Large intestine (tissue), 3 donors: ENCODE measurements at regions not wholly inside any gene's neighbourhood (a gene's known extent, or its start where the extent isn't known, plus 50 kb on each side); places are given as distances from the start of the nearest gene placed in this dataset.

ENCODE experiments used
- DNase-seq, 2 donors: peaks; one replicate each; pipeline versions ENCODE4 v3.0.0 to v3.0.0-alpha.2; 2013
- H3K27ac ChIP-seq: one replicate; pipeline ENCODE4 v1.5.1; 2013; ENCODE audit warnings: low read length
- H3K27me3 ChIP-seq: 2 replicates; pipeline ENCODE4 v1.6.1; 2013; ENCODE audit warnings: low read length; ENCODE audit not compliant: control insufficient read depth, insufficient read depth
- H3K36me3 ChIP-seq: 2 replicates; pipeline ENCODE4 v1.6.1; 2013; ENCODE audit warnings: low read length; ENCODE audit not compliant: control insufficient read depth, insufficient read depth
- H3K4me1 ChIP-seq: one replicate; pipeline ENCODE4 v1.6.1; 2013; ENCODE audit warnings: low read length; ENCODE audit not compliant: control insufficient read depth, insufficient read depth
- H3K4me3 ChIP-seq: one replicate; pipeline ENCODE4 v1.5.1; 2013; ENCODE audit warnings: low read length
- H3K9me3 ChIP-seq: one replicate; pipeline ENCODE4 v1.6.1; 2013; ENCODE audit warnings: mild to moderate bottlenecking, low read depth, low read length, moderate library complexity; ENCODE audit not compliant: control insufficient read depth
- WGBS: methylation state at CpG from one replicate; pipeline ENCODE4 v1.1.5; 2013; ENCODE audit warnings: low lambda C conversion rate; ENCODE audit not compliant: insufficient coverage; 5-methylcytosine and 5-hydroxymethylcytosine counted together

- H3K36me3 ChIP-seq = no peaks in the 10 kb centered on the region
- 100% methylated on average over 1 of the region's 3 CpGs for WGBS
- no peak overlapping the region for H3K4me3 ChIP-seq
- no peaks in the 10 kb centered on the region for H3K9me3 ChIP-seq
- no peaks in the 10 kb centered on the region for H3K4me1 ChIP-seq
- DNase-seq = no peak
- H3K27ac ChIP-seq = no peak overlapping the region
- no peaks in the 10 kb centered on the region for H3K27me3 ChIP-seq
Observed at GRCh38 chr4:173909294-173909693, 374.2 kb downstream of the FBXO8 start.

- no peaks in the 10 kb centered on the region for H3K9me3 ChIP-seq
- no peak overlapping the region for H3K27ac ChIP-seq
- no peaks in the 10 kb centered on the region for H3K36me3 ChIP-seq
- WGBS = no CpG with 5 or more reads among the region's 2 CpGs
- H3K4me1 ChIP-seq = no peaks in the 10 kb centered on the region
- DNase-seq = no peak
- no peak overlapping the region for H3K4me3 ChIP-seq
- H3K27me3 ChIP-seq = no peaks in the 10 kb centered on the region
Observed at GRCh38 chr4:173899813-173900212, 369.8 kb upstream of the HAND2 start.

GRCh38 chr4:173891072-173891471, 361.0 kb upstream of the HAND2 start:
- 92% methylated on average over 3 of the region's 3 CpGs for WGBS
- DNase-seq = no peak

GRCh38 chr4:173883821-173884220, 353.8 kb upstream of the HAND2 start:
- H3K4me3 ChIP-seq = no peak overlapping the region
- no peak overlapping the region for H3K27ac ChIP-seq
- H3K36me3 ChIP-seq = no peaks in the 10 kb centered on the region
- DNase-seq = no peak
- H3K9me3 ChIP-seq = no peaks in the 10 kb centered on the region
- whole genome bisulfite sequencing = 100% methylated on average over 2 of the region's 4 CpGs
- H3K4me1 ChIP-seq = no peaks in the 10 kb centered on the region
- H3K27me3 ChIP-seq = no peaks in the 10 kb centered on the region

More at GRCh38 chr4:173891072-173891471, 361.0 kb upstream of the HAND2 start:
- Histone ChIP-seq H3K9me3 (no peaks in the 10 kb centered on the region), H3K27me3 (no peaks in the 10 kb centered on the region), H3K4me3 (no peak overlapping the region), H3K27ac (no peak overlapping the region), H3K4me1 (no peaks in the 10 kb centered on the region), H3K36me3 (no peaks in the 10 kb centered on the region)

GRCh38 chr4:173880897-173881296, 350.9 kb upstream of the HAND2 start:
- Histone ChIP-seq H3K4me3 (no peak overlapping the region), H3K27me3 (no peaks in the 10 kb centered on the region), H3K27ac (no peak overlapping the region), H3K9me3 (no peaks in the 10 kb centered on the region), H3K36me3 (no peaks in the 10 kb centered on the region), H3K4me1 (no peaks in the 10 kb centered on the region)
- no peak for DNase-seq
- WGBS = 100% methylated on average over 1 of the region's 1 CpG

GRCh38 chr4:173879509-173879908, 349.5 kb upstream of the HAND2 start:
- Histone ChIP-seq H3K27me3 (no peaks in the 10 kb centered on the region), H3K36me3 (no peaks in the 10 kb centered on the region), H3K27ac (no peak overlapping the region), H3K9me3 (no peaks in the 10 kb centered on the region), H3K4me1 (no peaks in the 10 kb centered on the region), H3K4me3 (no peak overlapping the region)
- 100% methylated on average over 1 of the region's 5 CpGs for WGBS
- no peak for DNase-seq

GRCh38 chr4:173878701-173879100, 348.7 kb upstream of the HAND2 start:
- H3K9me3 ChIP-seq = no peaks in the 10 kb centered on the region
- H3K27me3 ChIP-seq = no peaks in the 10 kb centered on the region
- no peak overlapping the region for H3K4me3 ChIP-seq
- H3K36me3 ChIP-seq = no peaks in the 10 kb centered on the region
- peak in 1 of 2 donors; percentile 7 for DNase-seq
- H3K4me1 ChIP-seq = no peaks in the 10 kb centered on the region
- H3K27ac ChIP-seq = no peak overlapping the region
- 71% methylated on average over 1 of the region's 5 CpGs for WGBS

GRCh38 chr4:173871643-173872042, 341.6 kb upstream of the HAND2 start:
- no peak overlapping the region for H3K27ac ChIP-seq
- no peaks in the 10 kb centered on the region for H3K27me3 ChIP-seq
- no peaks in the 10 kb centered on the region for H3K4me1 ChIP-seq
- DNase-seq = no peak
- no peaks in the 10 kb centered on the region for H3K36me3 ChIP-seq
- no peak overlapping the region for H3K4me3 ChIP-seq
- H3K9me3 ChIP-seq = no peaks in the 10 kb centered on the region

GRCh38 chr4:173866322-173867026, 336.4 kb upstream of the HAND2 start:
- DNase-seq = no peak
- Histone ChIP-seq H3K9me3 (no peaks in the 10 kb centered on the region), H3K4me3 (no peak overlapping the region), H3K27ac (no peak overlapping the region), H3K36me3 (no peaks in the 10 kb centered on the region), H3K4me1 (no peaks in the 10 kb centered on the region), H3K27me3 (no peaks in the 10 kb centered on the region)
- WGBS = 85% methylated on average over 3 of the region's 3 CpGs

GRCh38 chr4:173862754-173863153, 332.7 kb upstream of the HAND2 start:
- no peak overlapping the region for H3K4me3 ChIP-seq
- H3K9me3 ChIP-seq = no peaks in the 10 kb centered on the region
- no peak overlapping the region for H3K27ac ChIP-seq
- no peak for DNase-seq
- 90% methylated on average over 2 of the region's 3 CpGs for WGBS
- H3K4me1 ChIP-seq = no peaks in the 10 kb centered on the region
- no peaks in the 10 kb centered on the region for H3K27me3 ChIP-seq
- no peaks in the 10 kb centered on the region for H3K36me3 ChIP-seq

- no peaks in the 10 kb centered on the region for H3K27me3 ChIP-seq
- H3K4me3 ChIP-seq = no peak overlapping the region
- no peaks in the 10 kb centered on the region for H3K4me1 ChIP-seq
- no peaks in the 10 kb centered on the region for H3K36me3 ChIP-seq
- H3K27ac ChIP-seq = no peak overlapping the region
- DNase-seq = no peak
- H3K9me3 ChIP-seq = no peaks in the 10 kb centered on the region
- 63% methylated on average over 1 of the region's 2 CpGs for WGBS
Observed at GRCh38 chr4:173860094-173860493, 330.1 kb upstream of the HAND2 start.
